GM12878 (cell line): ENCODE measurements at regions not wholly inside any gene's neighbourhood (a gene's known extent, or its start where the extent isn't known, plus 50 kb on each side); places are given as distances from the start of the nearest gene placed in this dataset.

ENCODE experiments used
- ATAC-seq: fragments of 200-7000 bp; cut with Tn5 transposase; 3 replicates; pipeline ENCODE4 v1.9.1; 2020; ENCODE audit warnings: mild to moderate bottlenecking, moderate library complexity
- BruUV-seq: library from RNA; stranded (reverse); fragments of 400-500 nt; replicated peaks from 2 replicates; lab custom pipeline; 2021; lab: Mats Ljungman, UMichigan
- CTCF ChIA-PET: fragments of 300-600 bp; sonication (Branson Sonifier 250); formaldehyde crosslinking; extraction: SDS; loops from one replicate; lab custom pipeline; 2021; ENCODE audit warnings: inconsistent platforms; lab: Yijun Ruan, JAX
- POLR2A ChIA-PET: fragments of 350-600 bp; formaldehyde crosslinking; extraction: SDS; loops from one replicate; lab custom pipeline; 2021; ENCODE audit warnings: inconsistent platforms; lab: Charles Lee
- RAD21 ChIA-PET: fragments of 300-600 bp; sonication (Branson Sonifier 250); formaldehyde crosslinking; loops from one replicate; lab custom pipeline; 2023; ENCODE audit warnings: antibody characterized with exemption; ENCODE audit not compliant: unreplicated experiment; lab: Charles Lee
- SMC1A ChIA-PET: fragments of 300-600 bp; sonication (Branson Sonifier 250); formaldehyde crosslinking; loops from one replicate; lab custom pipeline; 2023; ENCODE audit not compliant: unreplicated experiment, uncharacterized antibody; lab: Charles Lee
- DNase-seq: peaks from one replicate; pipeline ENCODE4 v3.0.0-alpha.2; 2011; ENCODE audit warnings: low read depth, low spot score
- FAIRE-seq: peaks from 3 replicates; lab custom pipeline; 2011; peaks lifted over from hg19 to GRCh38; lab: Jason Lieb, UNC
- H2AFZ ChIP-seq: 2 replicates; pipeline ENCODE4 v1.6.0; 2011; ENCODE audit warnings: low read depth, low read length, control low read depth; ENCODE audit not compliant: control insufficient read depth
- H3K27ac ChIP-seq: 2 replicates; pipeline ENCODE4 v1.5.1; 2011; ENCODE audit warnings: control low read depth; ENCODE audit not compliant: control insufficient read depth, insufficient read depth
- H3K27me3 ChIP-seq, 2 experiments: replicated peaks in 1 of 2; 2 replicates each; pipeline versions ENCODE4 v1.6.0 to v1.6.1; 2011; ENCODE audit warnings: low read length in 1 of 2; ENCODE audit not compliant: control insufficient read depth in 2 of 2, insufficient read depth in 2 of 2
- H3K36me3 ChIP-seq, 2 experiments: 2 replicates each; pipeline ENCODE4 v1.5.1; 2011; ENCODE audit warnings: low read length in 1 of 2; ENCODE audit not compliant: control insufficient read depth in 2 of 2, insufficient read depth in 2 of 2
- H3K4me1 ChIP-seq: 2 replicates; pipeline ENCODE4 v1.6.1; 2011; ENCODE audit warnings: mild to moderate bottlenecking, low read length, moderate library complexity, mixed read lengths; ENCODE audit not compliant: control insufficient read depth, insufficient read depth
- H3K4me2 ChIP-seq: 2 replicates; pipeline ENCODE4 v1.6.0; 2011; ENCODE audit warnings: control low read depth; ENCODE audit not compliant: control insufficient read depth, insufficient read depth
- H3K4me3 ChIP-seq: fragments of 200-600 bp; sonication (generic); 2 replicates; pipeline ENCODE4 v1.5.1; 2016
- H3K79me2 ChIP-seq: 2 replicates; pipeline ENCODE4 v1.6.0; 2011; ENCODE audit warnings: low read length; ENCODE audit not compliant: control insufficient read depth, insufficient read depth
- H3K9ac ChIP-seq: 2 replicates; pipeline ENCODE4 v1.8.0; 2011; ENCODE audit warnings: low read length, control low read depth, mixed read lengths; ENCODE audit not compliant: control insufficient read depth, insufficient read depth
- H3K9me3 ChIP-seq: replicated peaks from 3 replicates; pipeline ENCODE4 v1.5.1; 2011; ENCODE audit warnings: mild to moderate bottlenecking, low read length; ENCODE audit not compliant: control insufficient read depth, insufficient read depth
- H4K20me1 ChIP-seq: 2 replicates; pipeline ENCODE4 v1.6.0; 2011; ENCODE audit not compliant: control insufficient read depth, insufficient read depth
- JUNB ChIP-seq: IDR thresholded peaks from 2 replicates; pipeline ENCODE4 v1.6.1; 2016; ENCODE audit warnings: antibody characterized with exemption, mild to moderate bottlenecking
- NBN ChIP-seq: fragments of 450-650 bp; IDR thresholded peaks from 2 replicates; pipeline ENCODE4 v1.6.1; 2016
- NFIC ChIP-seq: IDR thresholded peaks from 2 replicates; pipeline ENCODE4 v1.6.1; 2012; ENCODE audit warnings: low read depth, mild to moderate bottlenecking, inconsistent platforms, low read length, moderate library complexity
- SRF ChIP-seq, 2 experiments: IDR thresholded peaks; 2 replicates each; pipeline ENCODE4 v1.6.1; 2011; ENCODE audit warnings: low read depth in 2 of 2, low read length in 2 of 2, mild to moderate bottlenecking in 1 of 2, moderate library complexity in 1 of 2
- ZNF384 ChIP-seq: IDR thresholded peaks from 2 replicates; pipeline ENCODE4 v1.6.1; 2012; ENCODE audit warnings: low read depth, mild to moderate bottlenecking, low read length, improper control_type of control experiment, borderline replicate concordance
- WGBS: methylation state at CpG from one replicate; pipeline ENCODE4 v1.1.6; 2016; ENCODE audit warnings: low lambda C conversion rate; ENCODE audit not compliant: insufficient replicate concordance, insufficient coverage; ENCODE audit errors: missing lambda C conversion rate; 5-methylcytosine and 5-hydroxymethylcytosine counted together
- in situ Hi-C: fragments of 300-500 bp; cut with MboI; formaldehyde crosslinking; loops from 9 replicates; pipeline ENCODE4 v1.14.3; 2018; ENCODE audit warnings: mixed read lengths
- intact Hi-C: fragments of 100-400 bp; cut with micrococcal nuclease; formaldehyde crosslinking; loops from one replicate; pipeline ENCODE4 v1.14.2; 2022; ENCODE audit not compliant: unreplicated experiment
- TF ChIP-seq, protein P1 (sequence below): IDR thresholded peaks from 2 replicates; pipeline ENCODE4 v1.6.1; 2012; ENCODE audit warnings: low read length, inconsistent platforms
- TF ChIP-seq, protein P2 (sequence below): fragments of 150-350 bp; IDR thresholded peaks from 2 replicates; pipeline ENCODE4 v1.6.1; 2016; ENCODE audit warnings: low read depth, low read length

DNA sequence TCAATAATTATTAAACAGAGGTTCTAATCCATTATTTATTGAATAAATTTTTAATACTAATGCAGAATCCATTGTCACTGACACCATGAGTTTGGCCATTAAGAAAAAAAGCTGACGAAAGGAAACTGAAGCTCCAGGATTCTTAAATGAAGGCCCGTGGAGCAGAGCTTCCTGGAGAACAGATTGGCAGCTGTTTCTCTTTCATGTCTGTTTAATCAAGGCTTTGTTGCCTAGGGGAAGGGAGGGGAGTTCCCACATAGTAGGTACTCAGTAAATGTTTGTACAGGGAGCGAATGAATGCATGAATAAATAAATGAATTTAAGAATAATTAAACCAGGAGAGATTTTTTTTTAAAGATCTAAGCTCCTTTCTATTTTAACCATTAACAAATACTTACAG is 315.1 kb upstream of the KLHL29 start:
- ATAC-seq (no peak), FAIRE-seq (no peak), DNase-seq (no peak)
- Histone ChIP-seq H2AFZ (no peak overlapping the region), H3K9me3 (no peaks in the 10 kb centered on the region), H3K79me2 (no peaks in the 10 kb centered on the region), H3K9ac (no peak overlapping the region), H4K20me1 (no peaks in the 10 kb centered on the region), H3K27ac (no peak overlapping the region), H3K36me3 (no peaks in the 10 kb centered on the region), H3K4me1 (no peaks in the 10 kb centered on the region), H3K4me2 (no peak overlapping the region)
- in situ Hi-C loops (no loop called here), intact Hi-C loops (no loop called here)
- SMC1A ChIA-PET, result interaction anchor here (0.6 kb wide), 1 partner anchor 11 kb away, joined by 3 read pairs; no protein-coding TSS in a partner anchor
- RAD21 ChIA-PET, result no interaction called here
- CTCF ChIA-PET, result no interaction called here
- WGBS, result 16% methylated on average over 3 of the region's 3 CpGs
- no TSS peak for BruUV-seq
- POLR2A ChIA-PET, result no interaction called here
- TF ChIP-seq, protein P1, sequence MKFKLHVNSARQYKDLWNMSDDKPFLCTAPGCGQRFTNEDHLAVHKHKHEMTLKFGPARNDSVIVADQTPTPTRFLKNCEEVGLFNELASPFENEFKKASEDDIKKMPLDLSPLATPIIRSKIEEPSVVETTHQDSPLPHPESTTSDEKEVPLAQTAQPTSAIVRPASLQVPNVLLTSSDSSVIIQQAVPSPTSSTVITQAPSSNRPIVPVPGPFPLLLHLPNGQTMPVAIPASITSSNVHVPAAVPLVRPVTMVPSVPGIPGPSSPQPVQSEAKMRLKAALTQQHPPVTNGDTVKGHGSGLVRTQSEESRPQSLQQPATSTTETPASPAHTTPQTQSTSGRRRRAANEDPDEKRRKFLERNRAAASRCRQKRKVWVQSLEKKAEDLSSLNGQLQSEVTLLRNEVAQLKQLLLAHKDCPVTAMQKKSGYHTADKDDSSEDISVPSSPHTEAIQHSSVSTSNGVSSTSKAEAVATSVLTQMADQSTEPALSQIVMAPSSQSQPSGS, result no peak
- no peak for TF ChIP-seq NBN
- no peak for TF ChIP-seq ZNF384
- TF ChIP-seq, all 136 proteins: peak for 0
- no peaks in the 10 kb centered on the region; a peak in 1 of 4 replicates for H3K27me3 ChIP-seq
- no peak overlapping the region for H3K4me3 ChIP-seq

DNA sequence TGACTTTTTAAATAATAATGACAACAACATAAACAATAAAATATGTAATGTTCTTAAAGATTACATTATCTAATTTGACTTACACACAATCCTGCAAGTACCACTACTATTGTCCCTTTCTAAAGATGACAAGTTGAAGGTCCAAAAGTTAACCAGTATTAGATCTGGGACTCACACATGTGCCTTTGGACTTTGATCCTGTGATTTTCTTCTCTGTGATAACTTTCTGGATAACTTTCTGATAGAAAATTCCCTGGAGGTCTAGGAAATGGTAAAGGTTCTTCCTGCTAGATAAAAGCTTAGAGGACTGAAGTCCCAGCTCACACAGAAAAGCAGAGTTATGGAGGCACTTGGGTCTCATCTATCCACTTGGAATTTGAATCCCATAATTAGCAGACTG is 311.9 kb upstream of the KLHL29 start:
- TF ChIP-seq JUNB (no peak), SRF (IDR thresholded peaks at IDR 0.05; ENCODE audit: low read depth in 2 of 2, low read length in 2 of 2) (no peak), NFIC (no peak)
- TF ChIP-seq, protein P2, sequence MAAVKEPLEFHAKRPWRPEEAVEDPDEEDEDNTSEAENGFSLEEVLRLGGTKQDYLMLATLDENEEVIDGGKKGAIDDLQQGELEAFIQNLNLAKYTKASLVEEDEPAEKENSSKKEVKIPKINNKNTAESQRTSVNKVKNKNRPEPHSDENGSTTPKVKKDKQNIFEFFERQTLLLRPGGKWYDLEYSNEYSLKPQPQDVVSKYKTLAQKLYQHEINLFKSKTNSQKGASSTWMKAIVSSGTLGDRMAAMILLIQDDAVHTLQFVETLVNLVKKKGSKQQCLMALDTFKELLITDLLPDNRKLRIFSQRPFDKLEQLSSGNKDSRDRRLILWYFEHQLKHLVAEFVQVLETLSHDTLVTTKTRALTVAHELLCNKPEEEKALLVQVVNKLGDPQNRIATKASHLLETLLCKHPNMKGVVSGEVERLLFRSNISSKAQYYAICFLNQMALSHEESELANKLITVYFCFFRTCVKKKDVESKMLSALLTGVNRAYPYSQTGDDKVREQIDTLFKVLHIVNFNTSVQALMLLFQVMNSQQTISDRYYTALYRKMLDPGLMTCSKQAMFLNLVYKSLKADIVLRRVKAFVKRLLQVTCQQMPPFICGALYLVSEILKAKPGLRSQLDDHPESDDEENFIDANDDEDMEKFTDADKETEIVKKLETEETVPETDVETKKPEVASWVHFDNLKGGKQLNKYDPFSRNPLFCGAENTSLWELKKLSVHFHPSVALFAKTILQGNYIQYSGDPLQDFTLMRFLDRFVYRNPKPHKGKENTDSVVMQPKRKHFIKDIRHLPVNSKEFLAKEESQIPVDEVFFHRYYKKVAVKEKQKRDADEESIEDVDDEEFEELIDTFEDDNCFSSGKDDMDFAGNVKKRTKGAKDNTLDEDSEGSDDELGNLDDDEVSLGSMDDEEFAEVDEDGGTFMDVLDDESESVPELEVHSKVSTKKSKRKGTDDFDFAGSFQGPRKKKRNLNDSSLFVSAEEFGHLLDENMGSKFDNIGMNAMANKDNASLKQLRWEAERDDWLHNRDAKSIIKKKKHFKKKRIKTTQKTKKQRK, result no peak
- Histone ChIP-seq H3K9me3 (no peaks in the 10 kb centered on the region), H3K79me2 (no peaks in the 10 kb centered on the region), H3K27ac (no peak overlapping the region), H3K4me1 (no peaks in the 10 kb centered on the region), H3K4me3 (no peak overlapping the region), H3K27me3 (no peaks in the 10 kb centered on the region), H3K36me3 (no peaks in the 10 kb centered on the region), H2AFZ (no peak overlapping the region), H3K4me2 (no peak overlapping the region), H3K9ac (no peak overlapping the region), H4K20me1 (no peaks in the 10 kb centered on the region)
- ChIA-PET RAD21 (no interaction called here), CTCF (no interaction called here), POLR2A (no interaction called here), SMC1A (no interaction called here)
- no peak for ATAC-seq
- BruUV-seq, result no TSS peak
- intact Hi-C loops, result no loop called here
- DNase-seq, result no peak
- in situ Hi-C loops, result no loop called here
- FAIRE-seq, result no peak
